ENCODE measurements at regions not wholly inside any gene's neighbourhood (a gene's known extent, or its start where the extent isn't known, plus 50 kb on each side); places are given as distances from the start of the nearest gene placed in this dataset.

DNA sequence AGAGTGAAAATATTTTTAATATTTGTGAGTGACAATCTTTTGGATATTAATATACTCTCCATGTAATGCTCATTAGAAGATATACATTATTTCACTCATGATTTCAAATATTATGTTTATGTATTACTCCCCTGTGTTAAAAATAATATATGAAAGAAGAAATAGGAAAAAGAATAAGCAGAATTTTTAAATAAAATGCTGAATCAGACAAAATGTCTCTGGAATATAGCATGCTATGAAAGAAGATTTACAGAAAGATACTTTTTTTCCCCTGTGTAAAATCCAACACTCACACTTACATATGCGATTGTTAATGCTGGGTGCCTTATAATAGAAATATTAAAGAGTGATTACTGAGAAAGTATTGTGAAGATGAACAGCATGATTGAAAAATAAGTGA is 373.7 kb downstream of the ANXA1 start:
- Histone ChIP-seq H3K36me3 (ENCODE audit: control insufficient read depth, insufficient read depth, low read length) (no peaks in the 10 kb centered on the region), H3K9me1 (ENCODE audit: insufficient read depth, low read length) (no peaks in the 10 kb centered on the region), H3K4ac (ENCODE audit: low read depth, low read length) (no peak overlapping the region), H3K79me1 (ENCODE audit: low read depth in 1 of 2, low read length in 2 of 2) (no peaks in the 10 kb centered on the region), H2BK5ac (ENCODE audit: low read depth, low read length, poor library complexity, severe bottlenecking) (no peak overlapping the region), H3K23ac (ENCODE audit: low read depth, low read length) (no peak overlapping the region), H3K4me2 (ENCODE audit: low read depth, low read length) (no peak overlapping the region), H3K9me3 (ENCODE audit: control insufficient read depth, insufficient read depth, low read length) (peaks cover 5% of the 10 kb centered on the region; the same call in 1 of the 2 replicates), H3K4me3 (ENCODE audit: insufficient read depth, low read depth, low read length) (no peak overlapping the region), H4K5ac (ENCODE audit: low read depth, low read length) (no peak overlapping the region), H2AFZ (replicated peaks; ENCODE audit: low read length, poor library complexity) (no peak overlapping the region), H3K56ac (ENCODE audit: extremely low read depth, insufficient read depth, low read length) (no peak overlapping the region), H3K14ac (replicated peaks; ENCODE audit: low read depth, low read length) (no peak overlapping the region), H4K8ac (ENCODE audit: low read depth in 2 of 2, low read length in 2 of 2) (no peak overlapping the region), H2AK5ac (ENCODE audit: low read depth, low read length) (no peak overlapping the region), H3K27ac (ENCODE audit: insufficient read depth, low read length) (no peak overlapping the region), H3K4me1 (ENCODE audit: control insufficient read depth, insufficient read depth, low read length) (no peaks in the 10 kb centered on the region), H2BK120ac (ENCODE audit: low read depth, low read length) (no peak overlapping the region), H3K18ac (ENCODE audit: low read depth, low read length) (no peak overlapping the region), H3K27me3 (ENCODE audit: control insufficient read depth, insufficient read depth, low read length) (no peaks in the 10 kb centered on the region), H4K20me1 (ENCODE audit: insufficient read depth, low read length) (no peaks in the 10 kb centered on the region), H2BK20ac (ENCODE audit: low read depth, low read length) (no peak overlapping the region), H2AK9ac (replicated peaks; ENCODE audit: low read depth, low read length, poor library complexity) (no peak overlapping the region), H4K91ac (ENCODE audit: insufficient read depth, low read depth, low read length) (no peak overlapping the region), H3K9ac (ENCODE audit: low read depth, low read length) (no peak overlapping the region), H2BK15ac (ENCODE audit: low read depth, low read length) (no peak overlapping the region)
- in situ Hi-C loops (cut with MboI; ENCODE audit: low sequenced_read_pairs) (no loop called here), dilution Hi-C loops (cut with HindIII; ENCODE audit: low sequenced_read_pairs, unreplicated experiment) (no loop called here), intact Hi-C loops (cut with micrococcal nuclease) (no loop called here)
- no TSS peak for BruUV-seq (replicated peaks)
- TF ChIP-seq CEBPB (IDR thresholded peaks at IDR 0.05; ENCODE audit: low read depth, low read length) = no peak
- no peak for TF ChIP-seq FOS (IDR thresholded peaks at IDR 0.05; ENCODE audit: low read depth, low read length)
- no peak for TF ChIP-seq RAD21 (IDR thresholded peaks at IDR 0.05; ENCODE audit: low read length)
- peak; percentile 57 for TF ChIP-seq MAFK (IDR thresholded peaks at IDR 0.05; ENCODE audit: low read depth, low read length)
- CTCF ChIA-PET = no interaction called here
- no CpG with 5 or more reads among the region's 1 CpG for WGBS, 2 experiments (ENCODE audit: extremely low coverage in 2 of 2, insufficient read length in 1 of 2)
- POLR2A ChIA-PET (ENCODE audit: unreplicated experiment) = no interaction called here
- ATAC-seq (ENCODE audit: low read depth) = no peak
- DNase-seq = no peak

All from IMR-90 (cell line).